ENCODE measurements at regions not wholly inside any gene's neighbourhood (a gene's known extent, or its start where the extent isn't known, plus 50 kb on each side); places are given as distances from the start of the nearest gene placed in this dataset.

- peak; percentile 42 for DNase-seq (ENCODE audit: low spot score)
- Histone ChIP-seq H4K20me1 (ENCODE audit: insufficient read depth, poor library complexity, severe bottlenecking) (no peaks in the 10 kb centered on the region), H3K36me3 (replicated peaks; ENCODE audit: insufficient read depth, low read depth) (no peaks in the 10 kb centered on the region), H3K9me3 (ENCODE audit: low read depth) (no peaks in the 10 kb centered on the region), H3K27me3 (no peaks in the 10 kb centered on the region), H3K27ac (peak overlapping the region; percentile 48), H2AFZ (no peak overlapping the region), H3K9me2 (replicated peaks; ENCODE audit: insufficient read depth) (no peaks in the 10 kb centered on the region), H3K4me2 (peak overlapping the region; percentile 56), H3K79me2 (no peaks in the 10 kb centered on the region), H3K4me3 (no peak overlapping the region), H3K4me1 (ENCODE audit: insufficient read depth) (peaks cover 12% of the 10 kb centered on the region)
- no peak for TF ChIP-seq CTCF (IDR thresholded peaks at IDR 0.05; ENCODE audit: poor library complexity)
- no peak for TF ChIP-seq EZH2phosphoT487 (IDR thresholded peaks at IDR 0.05; ENCODE audit: low read depth, severe bottlenecking, unreplicated experiment)
- no peak for TF ChIP-seq EZH2 (IDR thresholded peaks at IDR 0.05; ENCODE audit: borderline replicate concordance)
- WGBS (ENCODE audit: low lambda C conversion rate, missing lambda C conversion rate) = 42% methylated on average over 9 of the region's 9 CpGs
Measured at GRCh38 chr5:173498286-173498685, 118.2 kb downstream of the BOD1 start.

- Histone ChIP-seq H3K4me3 (no peak overlapping the region), H3K27ac (no peak overlapping the region), H3K36me3 (replicated peaks; ENCODE audit: insufficient read depth, low read depth) (no peaks in the 10 kb centered on the region), H2AFZ (no peak overlapping the region), H3K79me2 (no peaks in the 10 kb centered on the region), H3K9me3 (ENCODE audit: low read depth) (no peaks in the 10 kb centered on the region), H3K4me1 (ENCODE audit: insufficient read depth) (peaks cover 12% of the 10 kb centered on the region), H3K27me3 (no peaks in the 10 kb centered on the region), H3K4me2 (no peak overlapping the region), H3K9me2 (replicated peaks; ENCODE audit: insufficient read depth) (no peaks in the 10 kb centered on the region), H4K20me1 (ENCODE audit: insufficient read depth, poor library complexity, severe bottlenecking) (no peaks in the 10 kb centered on the region)
- no peak for DNase-seq (ENCODE audit: low spot score)
- 86% methylated on average over 12 of the region's 12 CpGs for WGBS (ENCODE audit: low lambda C conversion rate, missing lambda C conversion rate)
- no peak for TF ChIP-seq EZH2 (IDR thresholded peaks at IDR 0.05; ENCODE audit: borderline replicate concordance)
- TF ChIP-seq CTCF (IDR thresholded peaks at IDR 0.05; ENCODE audit: poor library complexity) = no peak
- no peak for TF ChIP-seq EZH2phosphoT487 (IDR thresholded peaks at IDR 0.05; ENCODE audit: low read depth, severe bottlenecking, unreplicated experiment)
Measured at GRCh38 chr5:173497685-173498084, 118.8 kb downstream of the BOD1 start.

DNA sequence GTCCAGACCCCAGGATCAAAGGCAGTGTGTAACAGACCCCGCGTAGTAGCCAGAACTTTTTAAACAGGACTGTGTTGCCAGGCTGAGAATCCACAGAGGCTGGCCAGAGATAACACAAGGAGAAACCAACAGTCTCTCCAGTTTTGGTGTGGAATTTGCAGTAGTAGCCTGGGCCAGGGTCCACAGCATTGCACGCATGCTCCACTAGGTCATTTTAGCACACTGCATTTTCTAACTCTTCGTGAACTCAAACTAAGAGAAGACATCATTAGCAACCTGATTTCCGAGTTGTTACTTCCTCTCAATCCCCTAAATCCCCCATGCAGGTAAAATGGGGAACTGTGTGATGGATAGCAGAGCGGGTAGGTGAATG is 119.6 kb downstream of the BOD1 start:
- Histone ChIP-seq H4K20me1 (ENCODE audit: insufficient read depth, poor library complexity, severe bottlenecking) (no peaks in the 10 kb centered on the region), H3K27me3 (no peaks in the 10 kb centered on the region), H3K27ac (peak overlapping the region; percentile 34), H3K4me1 (ENCODE audit: insufficient read depth) (peaks cover 12% of the 10 kb centered on the region), H3K4me3 (no peak overlapping the region), H3K9me2 (replicated peaks; ENCODE audit: insufficient read depth) (no peaks in the 10 kb centered on the region), H2AFZ (no peak overlapping the region), H3K9me3 (ENCODE audit: low read depth) (no peaks in the 10 kb centered on the region), H3K4me2 (no peak overlapping the region), H3K36me3 (replicated peaks; ENCODE audit: insufficient read depth, low read depth) (no peaks in the 10 kb centered on the region), H3K79me2 (no peaks in the 10 kb centered on the region)
- WGBS (ENCODE audit: low lambda C conversion rate, missing lambda C conversion rate) = 85% methylated on average over 6 of the region's 6 CpGs
- no peak for TF ChIP-seq EZH2phosphoT487 (IDR thresholded peaks at IDR 0.05; ENCODE audit: low read depth, severe bottlenecking, unreplicated experiment)
- TF ChIP-seq EZH2 (IDR thresholded peaks at IDR 0.05; ENCODE audit: borderline replicate concordance) = no peak
- TF ChIP-seq CTCF (IDR thresholded peaks at IDR 0.05; ENCODE audit: poor library complexity) = no peak
- no peak for DNase-seq (ENCODE audit: low spot score)

Data from hepatocyte (in vitro differentiated cells).